ENCODE measurements at regions not wholly inside any gene's neighbourhood (a gene's known extent, or its start where the extent isn't known, plus 50 kb on each side); places are given as distances from the start of the nearest gene placed in this dataset.

DNA sequence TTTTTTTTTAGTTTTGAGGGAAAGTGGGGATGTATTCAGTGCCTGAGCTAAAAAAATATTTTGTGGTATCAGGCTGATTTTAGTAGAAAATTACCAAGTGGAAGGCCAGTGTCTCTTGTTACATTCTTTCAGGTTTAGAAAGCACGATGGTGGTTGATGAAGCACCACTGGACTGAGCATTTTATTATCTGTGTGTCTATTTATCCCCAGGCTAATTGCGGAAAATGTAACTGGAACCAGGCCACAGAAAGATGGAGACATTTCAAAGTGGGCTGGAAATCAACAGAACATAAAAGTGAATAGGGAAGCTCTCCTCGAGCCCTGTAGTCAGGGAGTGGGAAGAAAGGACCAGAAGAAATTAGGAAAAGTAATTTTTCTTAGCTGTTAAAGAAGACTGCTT lies 261.0 kb downstream of the STK31 start:
- TF ChIP-seq CTCF (IDR thresholded peaks at IDR 0.05) (no peak), POLR2A (IDR thresholded peaks at IDR 0.05) (no peak)
